ENCODE measurements at regions not wholly inside any gene's neighbourhood (a gene's known extent, or its start where the extent isn't known, plus 50 kb on each side); places are given as distances from the start of the nearest gene placed in this dataset.

DNA sequence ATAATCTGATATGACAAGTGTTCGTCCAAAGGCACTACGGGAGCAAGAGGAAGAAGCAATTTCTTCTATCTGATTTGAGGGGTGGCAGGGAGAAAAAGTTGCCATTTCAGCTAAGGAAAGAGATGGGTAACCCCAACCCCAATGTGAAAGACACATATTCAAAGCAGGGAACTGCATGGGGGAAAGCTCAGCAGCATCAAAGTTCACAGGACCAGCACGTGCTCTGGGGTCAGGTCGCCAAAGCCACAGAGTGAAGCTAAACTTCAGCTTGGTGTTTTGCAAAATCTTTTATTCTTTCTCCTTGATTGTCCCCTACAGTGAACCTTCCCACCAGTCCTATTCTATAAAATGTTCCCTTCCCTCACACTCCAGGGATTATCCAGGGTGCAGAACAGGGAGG is 112.8 kb upstream of the PPP2R2D start:
- TF ChIP-seq CTCF (IDR thresholded peaks at IDR 0.05), result no peak
- TF ChIP-seq POLR2A (IDR thresholded peaks at IDR 0.05), result no peak

Measured in body of pancreas (tissue), 4 donors.